ENCODE measurements at regions not wholly inside any gene's neighbourhood (a gene's known extent, or its start where the extent isn't known, plus 50 kb on each side); places are given as distances from the start of the nearest gene placed in this dataset.
"Not testable (repeated sequence)": the region's sequence is repeated elsewhere in the genome, so short reads cannot be mapped to it uniquely, and the experiment has no call there.

GRCh38 chr2:105536175-105536574 is 137.3 kb upstream of the FHL2 start:
- no peak for DNase-seq (ENCODE audit: low read depth)

GRCh38 chr2:105529258-105529657 is 130.4 kb upstream of the FHL2 start:
- DNase-seq (ENCODE audit: low read depth), result not testable (repeated sequence)

- no peak for DNase-seq (ENCODE audit: low read depth)
Observed at GRCh38 chr2:105526000-105526925, 127.4 kb upstream of the FHL2 start.

DNA sequence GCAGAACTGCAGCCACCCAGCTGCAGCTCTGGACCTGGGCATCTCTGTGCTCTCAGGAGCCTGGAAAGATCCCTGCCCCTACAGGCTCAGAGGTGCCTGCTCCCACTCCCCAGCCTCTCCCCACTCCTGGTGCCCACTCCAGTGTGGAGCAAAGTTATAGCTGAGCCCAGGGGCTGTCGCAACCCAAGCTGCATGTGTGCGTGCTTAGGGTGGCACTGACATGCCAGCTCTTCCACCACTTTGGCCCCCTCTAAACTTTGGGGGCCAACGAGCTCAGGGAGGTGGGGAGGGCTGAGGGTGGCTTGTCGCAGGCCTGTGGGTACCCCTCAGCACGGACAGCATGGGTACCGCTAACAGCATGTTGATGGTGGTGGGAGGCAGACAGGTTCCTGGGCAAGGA is 126.3 kb upstream of the FHL2 start:
- no peak for DNase-seq (ENCODE audit: low read depth)

DNA sequence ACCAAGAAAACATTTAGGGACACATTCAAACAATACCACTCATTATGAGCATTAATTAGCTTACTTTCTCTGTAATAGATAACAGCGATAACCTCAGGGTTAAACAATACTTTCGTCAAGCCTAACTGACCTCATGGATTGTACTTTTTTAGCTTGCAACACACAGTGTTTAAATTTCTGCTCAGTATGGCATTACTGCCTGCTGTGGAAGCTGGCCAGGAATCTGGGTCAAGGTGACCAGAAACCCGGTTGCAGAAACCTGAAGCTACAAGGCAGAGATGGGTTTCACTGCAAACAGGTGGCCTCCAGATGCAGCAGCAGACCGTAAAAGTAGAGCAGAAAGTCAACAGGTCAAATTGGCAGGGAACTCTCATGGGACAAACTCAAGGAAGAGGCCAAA is 123.8 kb upstream of the FHL2 start:
- DNase-seq (ENCODE audit: low read depth), result no peak

GRCh38 chr2:105521616-105522015 is 122.8 kb upstream of the FHL2 start:
- no peak for DNase-seq (ENCODE audit: low read depth)

GRCh38 chr2:105521176-105521575 is 122.3 kb upstream of the FHL2 start:
- DNase-seq (ENCODE audit: low read depth), result no peak

- DNase-seq (ENCODE audit: low read depth), result no peak
Observed at GRCh38 chr2:105519516-105519915, 120.7 kb upstream of the FHL2 start.

GRCh38 chr2:105518897-105519296 is 120.0 kb upstream of the FHL2 start:
- DNase-seq (ENCODE audit: low read depth), result no peak

- no peak for DNase-seq (ENCODE audit: low read depth)
Observed at GRCh38 chr2:105517814-105518705, 119.2 kb upstream of the FHL2 start.

DNA sequence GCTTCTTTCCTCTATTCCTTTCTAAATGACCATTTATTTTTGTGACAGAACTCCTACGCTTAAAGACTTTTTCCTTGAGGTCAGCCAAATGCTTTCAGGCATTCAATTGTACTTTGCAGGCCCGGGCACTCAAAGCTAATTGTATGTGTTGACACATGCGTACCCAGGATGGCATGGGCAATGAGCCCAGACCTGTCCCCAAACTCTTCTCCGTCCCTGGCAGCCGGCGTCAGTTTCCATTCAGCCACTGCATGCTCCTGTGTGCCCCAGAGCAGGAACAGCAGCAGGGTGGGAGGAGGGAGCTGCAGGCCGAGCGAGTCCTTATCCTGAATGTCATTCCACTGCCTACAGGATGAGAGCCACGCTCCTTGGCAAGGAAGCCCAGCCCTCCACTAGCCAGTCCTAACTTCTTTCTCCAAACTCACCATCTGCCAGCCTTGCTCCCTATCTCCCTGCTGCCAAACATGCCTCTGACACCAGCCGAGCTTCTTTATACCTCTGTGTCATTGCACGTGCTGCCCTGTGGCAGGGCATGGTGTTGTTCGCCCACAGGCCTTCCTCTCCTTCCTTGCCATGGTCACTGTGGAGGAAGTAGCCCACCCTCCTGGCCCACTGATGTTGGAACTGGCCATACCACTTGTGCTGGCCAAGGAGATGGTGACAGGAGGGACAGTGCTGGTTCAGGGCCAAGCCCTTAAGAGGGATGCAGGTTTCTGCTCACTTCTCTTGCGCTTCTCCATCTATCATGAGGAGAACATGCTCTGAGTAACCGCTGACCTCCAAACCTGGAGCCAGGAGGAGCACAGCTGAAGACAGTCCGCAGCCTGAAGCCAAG is 116.9 kb upstream of the FHL2 start:
- DNase-seq (ENCODE audit: low read depth), result no peak

GRCh38 chr2:105514576-105514975 is 115.7 kb upstream of the FHL2 start:
- no peak for DNase-seq (ENCODE audit: low read depth)

DNA sequence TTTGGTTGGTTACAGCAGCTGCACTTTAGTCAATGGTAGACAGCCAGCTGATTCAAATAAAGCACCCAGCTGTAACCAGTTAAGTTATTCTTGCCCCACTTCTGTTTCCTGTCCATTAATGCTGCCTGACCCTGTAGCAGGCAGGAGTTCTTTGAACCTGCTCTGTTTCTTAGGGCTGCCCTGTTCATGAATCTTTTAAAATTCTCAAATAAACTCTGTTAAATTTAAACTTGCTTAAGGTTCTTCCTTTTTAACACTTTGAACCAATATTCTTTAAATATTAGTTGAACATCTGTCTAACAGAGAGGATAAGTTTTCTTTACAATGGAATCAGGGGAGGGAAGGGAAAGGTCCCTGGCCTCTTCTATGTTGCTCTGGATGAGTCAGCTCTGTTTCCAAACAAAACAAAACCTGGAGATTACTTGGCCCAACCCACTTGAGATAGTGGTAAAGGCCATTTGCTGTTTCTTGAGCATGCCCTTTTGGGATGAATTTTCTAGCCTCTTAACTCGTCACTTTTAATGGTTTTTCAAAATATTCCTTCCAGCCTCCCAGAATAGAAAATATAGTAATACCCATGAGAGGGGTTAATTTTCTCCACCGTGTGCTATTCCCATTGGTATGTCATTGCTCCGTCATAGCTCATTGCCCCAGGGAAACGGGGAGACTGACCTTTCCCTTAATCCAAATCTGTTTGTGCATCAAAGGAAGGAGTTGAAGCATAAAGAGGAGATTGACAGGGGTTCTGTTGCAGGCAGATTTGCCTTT is 112.1 kb upstream of the FHL2 start:
- DNase-seq (ENCODE audit: low read depth), result no peak

GRCh38 chr2:105509269-105510086 is 110.6 kb upstream of the FHL2 start:
- DNase-seq (ENCODE audit: low read depth), result no peak

DNA sequence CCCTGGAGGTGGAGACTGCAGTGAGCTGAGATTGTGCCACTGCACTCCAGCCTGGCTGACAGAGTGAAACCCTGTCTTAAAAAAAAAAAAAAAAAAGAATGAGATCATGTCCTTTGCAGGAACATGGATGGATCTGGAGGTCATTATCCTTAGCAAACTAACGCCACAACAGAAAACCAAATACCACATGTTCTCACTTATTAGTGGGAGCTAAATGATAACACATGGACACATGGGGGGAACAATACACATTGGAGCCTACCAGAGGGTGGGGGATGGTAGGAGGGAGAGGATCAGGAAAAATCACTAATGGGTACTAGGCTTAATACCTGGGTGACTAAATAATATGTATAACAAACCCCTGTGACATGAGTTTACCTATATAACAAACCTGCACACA is 108.0 kb upstream of the FHL2 start:
- DNase-seq (ENCODE audit: low read depth), result not testable (repeated sequence)

- no peak for DNase-seq (ENCODE audit: low read depth)
Observed at GRCh38 chr2:105504459-105504858, 105.6 kb upstream of the FHL2 start.

DNA sequence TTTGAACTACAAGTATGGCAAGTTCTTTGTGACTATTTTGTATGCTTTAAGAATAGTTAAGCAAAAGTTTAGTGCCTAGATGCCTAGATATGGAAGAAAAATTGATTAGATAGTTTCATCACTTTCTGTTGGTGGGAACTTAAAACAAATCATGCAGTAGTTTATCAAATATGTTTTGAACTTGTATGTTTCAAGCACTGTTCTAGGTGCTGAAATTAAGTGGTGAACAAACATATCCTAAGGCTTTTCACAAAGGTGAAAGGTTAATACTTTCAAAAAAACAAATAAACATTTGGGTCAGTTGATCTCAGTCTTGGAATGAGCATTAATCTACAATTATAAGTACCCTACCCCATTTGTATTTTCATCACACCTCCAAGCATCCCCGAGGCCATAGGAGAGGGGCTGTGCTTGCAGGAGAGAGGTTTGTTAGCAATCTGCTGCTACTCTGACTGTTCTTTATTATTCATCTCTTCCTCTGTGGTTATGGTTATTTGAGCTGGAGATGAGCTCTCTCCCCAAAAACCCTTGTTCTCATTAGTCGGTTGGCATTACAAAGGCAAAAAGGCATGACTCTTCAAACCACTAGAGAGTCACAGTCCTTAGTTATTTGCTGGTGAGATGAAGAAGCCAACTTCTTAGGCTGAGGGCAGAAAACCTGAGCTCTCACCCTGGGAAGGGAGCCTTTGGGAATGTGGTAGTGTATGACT is 103.9 kb upstream of the FHL2 start:
- DNase-seq (ENCODE audit: low read depth), result no peak

DNA sequence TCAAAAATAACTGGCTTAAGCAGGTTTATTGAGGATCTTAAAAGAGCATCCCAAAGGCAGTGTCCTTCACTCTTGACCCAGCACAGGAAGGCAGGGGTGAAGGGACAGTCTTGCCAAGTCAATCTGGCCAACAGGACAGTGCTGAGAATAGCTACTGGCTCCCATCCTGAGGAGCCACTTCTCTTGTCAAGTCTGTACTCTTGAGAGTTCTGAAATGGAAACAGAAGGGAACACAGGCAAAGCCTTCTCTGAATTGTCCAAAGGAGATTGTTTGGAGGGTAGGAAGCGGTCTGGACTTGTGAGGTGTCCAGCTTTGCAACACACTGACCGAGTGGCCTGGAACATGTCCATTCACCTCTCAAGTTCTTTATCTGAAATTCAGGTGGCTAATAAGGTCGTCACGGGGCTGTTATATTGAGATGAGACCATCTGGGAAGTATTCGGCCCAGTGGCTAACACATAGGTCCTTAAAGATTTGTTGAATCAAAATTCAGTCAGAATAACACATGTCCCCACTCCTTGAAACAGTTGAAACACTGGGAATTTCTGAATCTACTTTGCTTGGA is 99.5 kb upstream of the FHL2 start:
- no peak for DNase-seq (ENCODE audit: low read depth)

DNA sequence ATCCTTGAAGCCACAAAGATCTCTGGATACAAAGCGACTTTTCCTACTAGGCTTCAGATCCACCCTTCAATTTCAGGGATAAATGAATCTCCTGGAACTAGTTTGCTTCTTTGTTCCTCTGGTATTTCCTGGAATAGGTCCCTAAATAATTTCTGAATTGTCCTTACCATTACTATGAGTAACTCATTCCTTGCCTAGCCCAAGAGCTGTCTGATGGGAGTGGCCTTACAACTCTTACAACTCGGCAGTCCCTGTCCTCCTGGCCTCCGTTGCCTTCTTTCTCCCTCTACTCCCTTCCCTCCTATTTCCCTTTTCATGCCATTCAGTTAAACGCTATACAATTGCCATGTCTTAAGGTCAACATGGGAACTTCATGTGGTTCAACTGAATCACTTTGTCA is 98.2 kb upstream of the FHL2 start:
- DNase-seq (ENCODE audit: low read depth), result no peak

Data from stimulated activated CD8-positive, alpha-beta memory T cell treated with anti-CD3 and anti-CD28 coated beads, Interleukin-12 subunit alpha, Interleukin-12 subunit beta, amount 100 ng/mL, for 4 hours (primary cell).